ENCODE measurements at regions not wholly inside any gene's neighbourhood (a gene's known extent, or its start where the extent isn't known, plus 50 kb on each side); places are given as distances from the start of the nearest gene placed in this dataset.
A peak's percentile ranks its signal among the peaks of the same experiment; 100 is the strongest.

DNA sequence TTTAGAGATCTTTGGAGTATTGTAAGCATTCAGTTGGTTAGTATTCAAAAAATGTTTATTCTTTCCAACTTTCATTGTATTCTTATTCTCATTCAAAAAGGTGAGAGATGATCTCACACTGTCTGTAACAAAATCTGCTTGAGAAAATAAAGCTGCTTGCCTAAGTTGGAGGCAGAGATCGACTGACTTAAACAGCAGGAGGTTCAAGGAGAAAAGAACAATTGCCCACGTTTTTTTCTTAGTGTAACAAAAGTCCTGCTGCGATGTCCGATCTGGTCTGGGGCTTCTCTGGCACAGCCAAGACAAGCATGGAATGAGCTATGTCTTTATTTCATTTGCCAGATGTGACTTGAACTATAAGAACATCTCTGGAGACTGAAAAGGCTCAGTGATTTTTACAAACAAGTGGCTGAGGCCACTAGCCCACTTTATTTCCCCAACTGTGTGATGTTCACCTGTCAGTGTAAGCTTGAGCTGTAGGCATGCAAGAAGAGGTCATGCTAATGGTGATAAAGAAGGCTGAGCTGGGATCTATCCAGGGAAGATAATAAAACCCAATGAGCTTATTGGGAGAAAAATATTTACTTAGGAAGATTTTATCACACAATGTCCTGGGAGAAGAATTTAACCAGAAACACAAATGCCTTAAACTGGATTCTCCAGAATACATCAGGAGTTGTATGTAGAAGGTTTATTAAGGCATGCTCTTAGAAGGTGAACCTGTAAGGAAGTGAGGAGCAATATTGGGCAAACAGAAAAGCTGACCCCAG, 580.1 kb upstream of the BTBD3 start:
- DNase-seq (ENCODE audit: low read depth in 2 of 2): no peak

DNA sequence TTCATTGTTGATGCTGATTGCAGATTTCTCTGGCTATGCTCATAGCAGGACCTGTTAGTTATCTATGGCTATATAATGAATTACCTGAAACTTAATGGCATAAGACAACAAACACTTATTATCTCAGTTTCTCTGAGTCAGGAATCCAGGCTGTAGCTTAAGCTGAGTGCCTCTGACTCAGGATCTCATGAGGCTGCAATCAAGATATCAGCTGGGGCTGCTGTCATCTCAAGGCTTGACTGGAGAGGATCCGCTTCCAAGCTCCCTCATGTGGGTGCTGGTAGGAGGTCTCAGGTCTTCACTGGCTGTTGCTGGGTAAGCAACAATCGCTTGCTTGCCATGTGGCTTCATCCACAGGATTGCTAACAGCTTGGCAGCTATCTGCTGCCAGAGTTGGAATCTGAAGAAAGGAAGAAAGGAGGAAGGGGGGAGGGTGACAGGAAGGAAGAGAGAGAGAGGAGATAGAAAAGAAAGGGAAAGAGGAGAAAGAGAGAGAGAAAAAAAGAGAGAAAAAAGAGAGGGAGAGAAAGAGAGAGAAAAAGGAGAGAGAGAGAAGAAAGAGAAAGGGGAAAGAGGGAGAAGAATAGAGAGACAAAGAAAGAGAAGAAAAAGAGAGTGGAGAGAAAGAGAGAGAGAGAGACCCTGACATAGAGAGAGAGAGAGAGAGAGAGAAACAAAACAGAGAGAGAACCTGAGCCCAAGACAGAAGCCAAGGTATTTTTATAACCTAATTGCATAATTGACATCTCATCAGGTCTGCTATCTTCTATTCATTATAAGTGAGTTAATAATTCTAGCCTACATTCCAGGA, 579.0 kb upstream of the BTBD3 start:
- DNase-seq (ENCODE audit: low read depth in 2 of 2): no peak

- no peak for DNase-seq (ENCODE audit: low read depth in 2 of 2)
Measured at GRCh38 chr20:11344939-11345338, 572.8 kb upstream of the BTBD3 start.

GRCh38 chr20:11347738-11348137, 570.0 kb upstream of the BTBD3 start:
- no peak for DNase-seq (ENCODE audit: low read depth in 2 of 2)

DNA sequence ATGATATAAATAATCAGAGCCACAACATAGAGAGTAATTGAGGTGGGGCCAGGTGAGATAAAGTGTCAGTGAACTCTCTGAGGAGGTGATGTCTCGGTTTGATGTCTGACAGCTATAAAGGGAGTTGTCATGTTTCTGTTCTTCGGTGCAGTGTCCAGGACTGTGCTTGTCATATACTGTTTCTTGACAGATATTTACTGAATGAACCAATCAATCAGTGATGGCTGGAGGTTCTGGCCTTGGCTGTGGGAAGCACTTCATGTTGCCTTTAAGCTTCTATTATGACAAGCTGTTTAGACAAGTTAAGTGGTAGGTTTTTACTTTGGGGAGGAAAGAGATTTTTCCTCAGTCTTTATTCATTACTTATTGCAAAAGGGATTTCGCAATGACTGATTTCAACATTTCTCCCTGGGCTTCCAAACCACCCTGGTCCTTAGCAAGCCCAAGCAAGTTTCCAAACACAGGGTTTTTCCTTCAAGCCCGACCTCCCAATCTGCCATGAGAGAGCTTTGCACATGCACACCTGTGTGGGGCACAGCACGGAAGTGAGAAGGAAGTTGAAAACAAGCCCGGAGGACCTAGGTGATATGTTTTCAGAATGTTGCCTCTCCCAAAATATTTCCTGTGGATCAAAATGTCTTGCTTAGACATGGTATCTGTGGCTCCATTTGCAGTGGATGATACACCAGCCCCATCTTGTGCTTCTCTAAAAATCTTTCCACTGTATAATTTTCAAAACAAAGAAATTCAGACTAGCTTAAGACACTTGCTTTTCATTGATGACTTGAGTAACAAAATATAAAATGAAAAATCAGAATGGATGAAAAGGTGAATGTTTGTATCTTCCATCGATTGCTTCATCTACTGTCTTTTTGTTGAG, 567.3 kb upstream of the BTBD3 start:
- no peak for DNase-seq (ENCODE audit: low read depth in 2 of 2)

GRCh38 chr20:11352041-11352440, 565.7 kb upstream of the BTBD3 start:
- DNase-seq (ENCODE audit: low read depth in 2 of 2): no peak

- DNase-seq (ENCODE audit: low read depth in 2 of 2): no peak
Measured at GRCh38 chr20:11354846-11355245, 562.8 kb upstream of the BTBD3 start.

DNA sequence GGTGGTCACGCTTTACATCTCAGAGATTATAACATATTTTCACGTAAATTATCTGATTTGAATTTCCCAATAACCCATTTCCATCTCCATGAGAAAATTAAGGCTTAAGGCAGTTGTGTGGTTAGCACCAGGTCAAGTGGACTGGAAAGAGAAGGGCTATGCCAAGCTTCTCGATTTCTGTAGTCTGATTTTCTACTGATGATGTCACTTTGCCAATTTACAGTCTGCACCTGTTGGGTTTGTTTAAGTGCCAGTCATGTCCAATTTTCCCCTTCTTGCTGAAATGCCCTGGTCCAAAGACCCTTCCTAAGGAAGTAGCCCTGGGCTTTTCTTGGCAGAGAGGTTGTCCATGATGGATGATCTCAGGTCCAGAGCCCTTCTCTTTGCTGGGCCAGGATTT, 562.3 kb upstream of the BTBD3 start:
- no peak for DNase-seq (ENCODE audit: low read depth in 2 of 2)

DNA sequence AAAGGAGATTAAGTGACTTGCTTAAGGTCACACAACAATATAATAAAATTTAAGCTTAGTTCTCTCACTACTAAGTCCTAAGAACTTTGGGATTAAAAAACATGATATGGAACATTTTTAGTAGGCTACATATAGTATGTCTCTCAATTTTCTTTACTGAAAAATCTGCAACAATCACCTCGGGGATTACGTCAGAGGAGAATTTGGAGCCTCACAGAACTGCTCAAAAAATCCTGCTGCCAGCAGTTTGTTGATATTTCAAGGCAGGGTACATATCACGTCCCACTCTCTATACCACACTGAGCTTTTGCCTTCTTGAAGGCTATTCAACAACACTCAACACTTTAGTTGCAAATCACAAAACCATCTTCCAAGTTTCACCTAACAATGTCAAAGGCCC, 561.6 kb upstream of the BTBD3 start:
- DNase-seq (ENCODE audit: low read depth in 2 of 2): no peak

- DNase-seq (ENCODE audit: low read depth in 2 of 2): no peak
Measured at GRCh38 chr20:11362450-11362849, 555.2 kb upstream of the BTBD3 start.

DNA sequence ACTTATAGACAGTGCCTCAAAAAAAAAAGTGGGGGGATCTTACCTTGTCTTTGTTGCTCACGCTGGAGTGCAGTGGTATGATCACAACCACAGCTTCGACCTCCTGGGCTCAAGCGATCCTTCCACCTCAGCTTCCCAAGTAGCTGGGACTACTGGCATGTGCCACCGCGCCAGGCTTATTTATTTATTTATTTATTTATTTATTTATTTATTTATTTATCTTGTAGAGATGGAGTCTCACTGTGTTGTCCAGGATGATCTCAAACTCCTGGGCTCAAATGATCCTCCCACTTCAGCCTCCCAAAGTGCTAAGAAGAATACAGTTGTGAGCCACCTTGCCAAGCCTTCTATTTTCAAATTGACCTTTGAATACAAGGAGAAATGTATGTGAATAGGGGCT, 553.0 kb upstream of the BTBD3 start:
- DNase-seq (ENCODE audit: low read depth in 2 of 2): no peak

GRCh38 chr20:11366660-11367059, 551.0 kb upstream of the BTBD3 start:
- DNase-seq (ENCODE audit: low read depth in 2 of 2): no peak

- no peak for DNase-seq (ENCODE audit: low read depth in 2 of 2)
Measured at GRCh38 chr20:11368499-11368898, 549.2 kb upstream of the BTBD3 start.

GRCh38 chr20:11368965-11369711, 548.6 kb upstream of the BTBD3 start:
- no peak for DNase-seq (ENCODE audit: low read depth in 2 of 2)

DNA sequence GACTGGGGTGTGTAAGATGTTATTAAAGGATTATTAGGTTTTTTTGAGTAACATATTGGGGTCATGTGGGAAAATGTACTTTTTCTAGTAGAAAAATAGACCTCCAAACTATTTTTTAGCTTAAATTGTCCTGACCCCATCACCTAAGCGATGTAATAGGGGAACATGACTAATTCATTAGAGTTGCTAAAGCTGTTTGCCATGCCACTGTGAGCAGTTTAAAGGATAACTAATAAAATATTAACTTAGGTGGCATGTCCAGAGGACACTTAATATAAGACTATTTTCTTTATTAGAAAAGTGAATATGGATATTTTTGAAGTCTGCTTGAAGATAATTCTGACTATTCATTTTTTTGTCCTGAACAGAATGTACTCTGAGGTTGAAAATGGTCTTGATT, 545.9 kb upstream of the BTBD3 start:
- no peak for DNase-seq (ENCODE audit: low read depth in 2 of 2)

- no peak for DNase-seq (ENCODE audit: low read depth in 2 of 2)
Measured at GRCh38 chr20:11372876-11373790, 544.6 kb upstream of the BTBD3 start.

- no peak for DNase-seq (ENCODE audit: low read depth in 2 of 2)
Measured at GRCh38 chr20:11375335-11375734, 542.4 kb upstream of the BTBD3 start.

GRCh38 chr20:11375966-11376365, 541.7 kb upstream of the BTBD3 start:
- DNase-seq (ENCODE audit: low read depth in 2 of 2): no peak

GRCh38 chr20:11376420-11376819, 541.3 kb upstream of the BTBD3 start:
- no peak for DNase-seq (ENCODE audit: low read depth in 2 of 2)

DNA sequence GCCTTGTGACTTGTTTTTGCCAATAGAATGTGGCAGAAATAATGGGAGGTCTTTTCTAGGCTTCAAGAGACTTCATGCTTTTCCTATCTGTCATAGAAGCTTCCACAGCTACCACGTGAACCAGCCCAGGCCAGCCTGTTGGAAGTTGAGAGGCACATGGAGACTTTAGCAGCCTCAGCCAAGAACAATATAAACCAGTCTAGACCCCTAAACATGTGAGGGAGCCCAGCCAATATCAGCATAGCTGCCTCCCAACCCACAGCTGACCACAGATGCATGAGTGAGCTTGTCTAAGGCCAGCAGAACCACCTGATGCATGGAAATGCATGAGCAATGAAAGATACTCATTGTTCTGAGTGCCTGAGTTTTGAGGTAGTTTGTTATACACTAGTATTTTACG, 540.7 kb upstream of the BTBD3 start:
- peak in 1 of 2 donors; percentile 11 for DNase-seq (ENCODE audit: low read depth in 2 of 2)

All from lung microvascular endothelial cell (primary cell).